Adrenal gland (tissue), 9 donors: ENCODE measurements at regions not wholly inside any gene's neighbourhood (a gene's known extent, or its start where the extent isn't known, plus 50 kb on each side); places are given as distances from the start of the nearest gene placed in this dataset.

Experiments used
- DNase-seq, 7 donors: peaks; one replicate each; pipeline ENCODE4 v3.0.0-alpha.2; 2019 to 2020
- H3K27ac ChIP-seq, 5 donors: fragments of 200-600 bp; sonication (generic) in 4 of 5; 1 replicate in 3 of 5; 2 replicates in 2 of 5; pipeline versions ENCODE4 v1.5.1 to v1.8.0; 2016 to 2020; ENCODE audit warnings: mild to moderate bottlenecking in 1 of 5
- H3K27me3 ChIP-seq: fragments of 200-600 bp; 2 replicates; pipeline ENCODE4 v1.8.0; 2021
- H3K36me3 ChIP-seq, 2 donors: fragments of 200-600 bp; replicated peaks in 1 of 2; 1 replicate in 1 of 2; 2 replicates in 1 of 2; pipeline versions ENCODE4 v1.5.1 to v1.8.0; 2018 to 2022
- H3K4me1 ChIP-seq, 2 donors: fragments of 200-600 bp; replicated peaks in 1 of 2; 1 replicate in 1 of 2; 2 replicates in 1 of 2; pipeline versions ENCODE4 v1.5.1 to v1.8.0; 2018 to 2021
- H3K4me3 ChIP-seq, 4 donors: fragments of 200-600 bp; sonication (generic) in 3 of 4; one replicate each; pipeline ENCODE4 v1.5.1; 2016 to 2018
- H3K9me3 ChIP-seq, 3 donors: fragments of 200-600 bp; sonication (generic) in 1 of 3; replicated peaks in 1 of 3; 1 replicate in 2 of 3; 2 replicates in 1 of 3; pipeline versions ENCODE4 v1.5.1 to v1.8.0; 2016 to 2021
- CTCF ChIP-seq, 6 experiments: fragments of 450-650 bp in 4 of 6; fragments of 200-600 bp in 2 of 6; sonication (generic) in 1 of 6; IDR thresholded peaks; 1 replicate in 5 of 6; 2 replicates in 1 of 6; pipeline versions ENCODE4 v1.5.1 to v1.8.0; 2016 to 2021; ENCODE audit warnings: antibody characterized with exemption in 6 of 6, mild to moderate bottlenecking in 2 of 6, moderate library complexity in 1 of 6
- POLR2A ChIP-seq, 2 donors: fragments of 450-650 bp; IDR thresholded peaks; one replicate each; pipeline ENCODE4 v1.6.1; 2017; ENCODE audit warnings: antibody characterized with exemption in 2 of 2, mild to moderate bottlenecking in 2 of 2, moderate library complexity in 1 of 2
- WGBS, 4 donors: extraction: QIAGEN DNeasy Blood & Tissue Kit in 2 of 4; methylation state at CpG; one replicate each; pipeline versions ENCODE4 v1.1.5 to v1.1.7; 2013 to 2017; 5-methylcytosine and 5-hydroxymethylcytosine counted together
- intact Hi-C, 2 donors: fragments of 100-400 bp; cut with DNase I; formaldehyde crosslinking; loops; one replicate each; pipeline versions ENCODE4 v1.14.1 to v1.15.0; 2022 to 2023
- donor health status: healthy with polysubstance abuse.
- donor health status: Bipolar disorder and iron deficiency.
- donor health status: DM: yes; HTN: yes; CAD: no.
- donor health status: DM: no; HTN: no; CAD: no.
- donor health status: DM: no; HTN: no; CAD: no.

GRCh38 chr1:68938051-68938666, 441.3 kb upstream of the DEPDC1 start:
- H3K27ac ChIP-seq, result no peak overlapping the region
- H3K36me3 ChIP-seq, result no peaks in the 10 kb centered on the region
- no peak for DNase-seq
- 53 to 74% (median 65%) methylated on average over 4 to 5 of the region's 5 CpGs for WGBS, 4 donors
- H3K27me3 ChIP-seq, result no peaks in the 10 kb centered on the region
- intact Hi-C loops, result no loop called here
- H3K9me3 ChIP-seq, result no peaks in the 10 kb centered on the region
- no peaks in the 10 kb centered on the region for H3K4me1 ChIP-seq
- TF ChIP-seq POLR2A (IDR thresholded peaks at IDR 0.05), result no peak
- no peak for TF ChIP-seq CTCF (IDR thresholded peaks at IDR 0.05)
- no peak overlapping the region for H3K4me3 ChIP-seq

- Histone ChIP-seq H3K9me3 (no peaks in the 10 kb centered on the region), H3K27me3 (no peaks in the 10 kb centered on the region), H3K4me1 (no peaks in the 10 kb centered on the region), H3K4me3 (no peak overlapping the region), H3K36me3 (no peaks in the 10 kb centered on the region), H3K27ac (no peak overlapping the region)
- no peak for DNase-seq
- intact Hi-C loops, result no loop called here
- TF ChIP-seq POLR2A (IDR thresholded peaks at IDR 0.05) (no peak), CTCF (IDR thresholded peaks at IDR 0.05) (no peak)
- WGBS, 4 donors, result 66 to 74% (median 68%) methylated on average over 3 of the region's 3 CpGs
Measured at GRCh38 chr1:68950036-68950435, 453.2 kb upstream of the DEPDC1 start.

- 44 to 60% (median 53%) methylated on average over 1 of the region's 1 CpG for WGBS, 4 donors
- intact Hi-C loops, result no loop called here
- no peak for DNase-seq
- H3K36me3 ChIP-seq, result no peaks in the 10 kb centered on the region
- H3K9me3 ChIP-seq, result no peaks in the 10 kb centered on the region
- no peak overlapping the region for H3K27ac ChIP-seq
- no peak overlapping the region for H3K4me3 ChIP-seq
- no peaks in the 10 kb centered on the region for H3K4me1 ChIP-seq
- TF ChIP-seq POLR2A (IDR thresholded peaks at IDR 0.05), result no peak
- no peaks in the 10 kb centered on the region for H3K27me3 ChIP-seq
Measured at GRCh38 chr1:68953311-68953710, 456.4 kb upstream of the DEPDC1 start.

- no peaks in the 10 kb centered on the region for H3K27me3 ChIP-seq
- intact Hi-C loops, result no loop called here
- DNase-seq, result no peak
- no peak overlapping the region for H3K4me3 ChIP-seq
- H3K9me3 ChIP-seq, result no peaks in the 10 kb centered on the region
- H3K36me3 ChIP-seq, result no peaks in the 10 kb centered on the region
- TF ChIP-seq CTCF (IDR thresholded peaks at IDR 0.05), result no peak
- TF ChIP-seq POLR2A (IDR thresholded peaks at IDR 0.05), result no peak
- 91 to 98% (median 94%) methylated on average over 2 of the region's 2 CpGs for WGBS, 4 donors
- H3K4me1 ChIP-seq, result no peaks in the 10 kb centered on the region
- H3K27ac ChIP-seq, result no peak overlapping the region
Measured at GRCh38 chr1:68954841-68955240, 458.0 kb upstream of the DEPDC1 start.

- H3K4me3 ChIP-seq, result no peak overlapping the region
- TF ChIP-seq CTCF (IDR thresholded peaks at IDR 0.05) (no peak), POLR2A (IDR thresholded peaks at IDR 0.05) (no peak)
- intact Hi-C loops, result no loop called here
- no peaks in the 10 kb centered on the region for H3K4me1 ChIP-seq
- peak in 6 of 7 donors; percentile 9 to 36 (median 25) for DNase-seq
- 39 to 50% (median 40%) methylated on average over 5 of the region's 5 CpGs for WGBS, 4 donors
- no peak overlapping the region for H3K27ac ChIP-seq
- no peaks in the 10 kb centered on the region for H3K27me3 ChIP-seq
- no peaks in the 10 kb centered on the region for H3K36me3 ChIP-seq
- no peaks in the 10 kb centered on the region for H3K9me3 ChIP-seq
Measured at GRCh38 chr1:68955424-68955823, 458.5 kb upstream of the DEPDC1 start.
